ENCODE measurements at regions not wholly inside any gene's neighbourhood (a gene's known extent, or its start where the extent isn't known, plus 50 kb on each side); places are given as distances from the start of the nearest gene placed in this dataset.
"Not testable (repeated sequence)": the region's sequence is repeated elsewhere in the genome, so short reads cannot be mapped to it uniquely, and the experiment has no call there.

DNA sequence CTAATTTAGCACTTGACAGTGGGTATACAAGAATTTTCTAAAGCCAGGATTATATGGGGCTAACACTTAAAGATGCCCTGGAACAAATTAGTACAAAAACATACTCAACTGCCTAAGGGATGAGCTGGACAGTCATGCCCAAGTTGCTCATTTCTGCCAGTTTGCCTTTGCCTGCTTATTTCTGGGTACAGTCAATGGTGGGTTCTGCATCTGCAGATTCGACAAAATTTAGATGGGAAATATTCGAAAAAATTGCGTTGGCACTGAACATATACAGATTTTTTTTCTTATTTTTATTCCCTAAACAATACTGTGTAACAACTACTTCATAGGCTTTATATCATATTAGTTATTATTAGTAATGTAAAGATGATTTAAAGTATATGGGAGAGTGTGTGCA lies 591.9 kb downstream of the EPM2A start:
- no peak for DNase-seq

- DNase-seq = no peak
Measured at GRCh38 chr6:145147559-145147958, 587.8 kb downstream of the EPM2A start.

DNA sequence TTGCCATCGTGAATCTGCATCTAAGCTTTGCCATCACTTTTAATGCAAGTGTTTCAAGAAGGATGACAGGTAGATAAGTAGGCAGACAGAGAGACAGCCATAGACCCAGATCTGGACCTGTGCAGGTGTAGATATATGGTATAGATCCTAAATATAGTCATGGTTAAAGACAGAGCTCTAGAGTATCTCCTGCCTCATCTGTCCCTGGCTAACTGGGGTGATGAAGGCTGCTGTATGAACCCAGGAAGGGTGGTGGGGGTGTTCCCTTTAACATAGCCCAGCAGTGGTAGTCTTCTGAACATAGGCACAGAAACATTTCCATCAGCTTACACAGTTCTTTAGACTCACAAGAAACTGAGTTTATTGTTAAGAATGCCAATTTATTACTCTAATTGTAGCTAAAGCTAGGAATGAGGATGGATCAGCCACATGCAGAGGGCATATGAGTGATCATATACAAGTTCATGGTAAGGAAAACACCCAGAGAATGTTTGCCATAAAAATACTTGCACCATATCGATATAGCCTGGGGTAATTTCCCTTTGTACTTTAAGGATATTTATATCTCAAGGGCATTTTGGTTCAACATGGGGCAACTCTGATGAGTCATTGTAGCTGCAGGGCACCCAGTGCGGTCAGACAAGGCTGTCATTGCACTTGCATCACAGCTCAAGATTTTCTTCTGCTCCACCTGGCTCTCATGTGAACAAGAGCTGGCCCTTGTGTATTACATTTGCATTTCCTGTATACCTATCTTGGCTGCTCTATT lies 587.2 kb downstream of the EPM2A start:
- peak; percentile 63 for DNase-seq

DNA sequence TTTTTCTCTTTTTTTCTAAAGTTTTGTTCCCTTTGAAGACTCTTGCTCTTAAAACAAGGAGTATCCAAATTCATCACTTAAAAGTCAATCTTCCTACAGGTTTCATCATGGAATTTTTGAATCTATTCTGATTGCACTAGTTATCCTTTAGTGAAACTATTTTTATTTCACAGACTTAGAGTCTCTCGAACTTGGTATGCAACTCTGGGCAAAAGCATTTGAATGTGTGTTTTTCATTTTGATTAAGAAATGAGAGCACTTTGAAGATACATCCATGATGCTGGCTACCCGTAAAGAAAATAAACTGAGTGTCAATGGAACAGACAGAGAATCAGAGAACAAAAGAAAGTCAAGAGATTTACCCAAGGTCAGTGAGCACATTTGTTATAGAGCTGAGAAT lies 586.5 kb downstream of the EPM2A start:
- DNase-seq = no peak

DNA sequence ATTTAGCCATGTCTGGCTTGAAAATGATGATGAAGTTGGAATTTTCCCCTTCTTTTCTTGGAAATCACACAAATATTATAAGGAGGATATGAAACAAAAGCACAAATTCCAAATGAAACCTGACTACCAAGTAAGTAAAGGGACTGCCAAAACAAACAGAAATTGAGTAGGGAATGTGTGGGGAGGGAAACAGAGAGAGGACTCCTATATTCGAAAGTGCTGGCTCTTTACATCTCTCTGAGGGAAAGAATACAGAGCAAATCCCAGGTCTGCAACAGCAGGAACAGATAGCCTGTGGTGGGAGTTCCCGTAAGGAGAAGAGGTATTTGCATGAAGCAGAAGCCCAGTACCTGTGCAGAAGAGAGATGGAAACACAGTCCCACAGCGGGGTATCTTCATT lies 583.7 kb downstream of the EPM2A start:
- DNase-seq = no peak

GRCh38 chr6:145153495-145153894 lies 581.8 kb downstream of the EPM2A start:
- no peak for DNase-seq

- DNase-seq = no peak
Measured at GRCh38 chr6:145155411-145155810, 579.9 kb downstream of the EPM2A start.

DNA sequence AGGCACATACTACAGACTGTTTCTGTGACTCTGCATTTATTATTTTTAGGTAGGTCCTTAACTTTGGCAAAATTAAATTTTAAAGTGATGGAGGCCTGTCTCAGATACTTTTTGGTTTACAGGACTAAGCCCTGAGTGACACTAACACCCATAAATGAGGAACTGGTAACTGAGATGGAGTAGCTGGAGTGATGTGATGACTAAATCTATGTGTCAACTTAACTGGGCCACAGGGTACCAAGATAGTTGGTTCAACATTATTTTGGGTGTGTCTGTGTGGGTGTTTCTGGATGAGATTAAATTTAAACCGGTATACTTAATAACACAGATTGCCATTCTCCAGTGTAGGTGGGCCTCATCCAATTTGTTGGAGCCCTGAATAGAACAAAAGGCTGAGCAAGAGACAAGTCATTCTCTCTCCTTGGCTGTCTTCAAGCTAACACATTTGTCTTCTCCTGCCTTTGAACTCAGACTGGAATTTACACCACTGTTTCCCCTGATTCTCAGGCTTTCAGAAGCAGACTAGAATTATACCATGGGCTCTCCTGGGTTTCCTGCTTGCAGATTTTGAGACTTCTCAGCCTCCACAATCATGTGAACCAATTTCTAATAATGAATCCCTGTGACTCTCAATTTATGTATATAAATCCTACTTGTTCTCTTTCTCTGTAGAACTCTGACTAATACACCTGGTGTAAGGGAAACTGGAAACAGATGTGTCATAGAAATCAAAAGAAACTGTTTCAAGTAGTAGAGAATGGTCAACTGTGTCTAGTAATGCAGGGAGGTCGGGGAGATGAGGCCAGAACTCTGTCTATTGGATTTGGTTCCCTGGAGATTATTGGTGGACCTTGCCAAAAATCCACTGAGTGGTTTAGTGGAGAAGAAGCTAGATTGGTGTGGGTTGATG lies 579.2 kb downstream of the EPM2A start:
- DNase-seq = no peak

- not testable (repeated sequence) for DNase-seq
Measured at GRCh38 chr6:145158636-145159035, 576.7 kb downstream of the EPM2A start.

GRCh38 chr6:145159921-145160320 lies 575.4 kb downstream of the EPM2A start:
- no peak for DNase-seq

DNA sequence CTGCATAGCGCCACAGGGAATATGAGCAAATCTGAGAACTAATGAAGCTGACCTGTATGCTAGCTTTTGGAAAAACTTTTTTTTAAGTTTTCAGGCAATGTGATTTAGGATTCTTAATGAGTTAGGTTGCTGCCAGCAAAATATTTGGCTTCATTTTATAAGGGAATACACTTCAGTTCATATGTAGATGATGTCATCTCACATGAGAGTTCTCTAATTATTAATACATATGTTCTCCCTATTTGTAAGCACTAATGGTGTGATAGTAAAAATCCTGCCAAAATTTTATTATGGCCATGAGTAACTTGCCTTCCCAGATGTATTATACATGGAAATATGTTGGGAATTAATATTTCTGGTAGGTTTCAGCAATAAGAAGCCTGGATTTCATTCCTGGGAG lies 573.8 kb downstream of the EPM2A start:
- DNase-seq = no peak

GRCh38 chr6:145169726-145170224 lies 565.5 kb downstream of the EPM2A start:
- no peak for DNase-seq

- no peak for DNase-seq
Measured at GRCh38 chr6:145175470-145175869, 559.9 kb downstream of the EPM2A start.

GRCh38 chr6:145178391-145178790 lies 556.9 kb downstream of the EPM2A start:
- no peak for DNase-seq

- no peak for DNase-seq
Measured at GRCh38 chr6:145187491-145188206, 547.7 kb downstream of the EPM2A start.

GRCh38 chr6:145189836-145190235 lies 545.5 kb downstream of the EPM2A start:
- DNase-seq = no peak

DNA sequence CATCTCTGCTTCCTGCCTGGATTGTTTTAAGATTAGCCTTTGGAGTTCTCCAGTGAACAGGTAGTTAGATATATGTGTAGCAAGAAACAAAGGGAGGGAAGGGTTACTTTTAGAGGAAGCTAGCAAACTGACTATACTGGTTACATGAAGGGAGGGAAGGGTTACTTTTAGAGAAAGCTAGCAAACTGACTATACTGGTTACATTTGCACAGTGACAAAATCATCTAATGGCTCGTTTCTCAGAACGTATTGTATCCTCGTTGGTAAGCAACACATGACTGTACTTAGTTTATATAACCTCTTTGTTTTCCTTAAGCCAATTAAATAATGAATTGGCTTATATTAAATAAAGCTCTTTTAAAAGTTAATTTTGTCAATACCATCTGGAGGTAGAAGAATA lies 540.9 kb downstream of the EPM2A start:
- DNase-seq = no peak

- no peak for DNase-seq
Measured at GRCh38 chr6:145199961-145200360, 535.4 kb downstream of the EPM2A start.

DNA sequence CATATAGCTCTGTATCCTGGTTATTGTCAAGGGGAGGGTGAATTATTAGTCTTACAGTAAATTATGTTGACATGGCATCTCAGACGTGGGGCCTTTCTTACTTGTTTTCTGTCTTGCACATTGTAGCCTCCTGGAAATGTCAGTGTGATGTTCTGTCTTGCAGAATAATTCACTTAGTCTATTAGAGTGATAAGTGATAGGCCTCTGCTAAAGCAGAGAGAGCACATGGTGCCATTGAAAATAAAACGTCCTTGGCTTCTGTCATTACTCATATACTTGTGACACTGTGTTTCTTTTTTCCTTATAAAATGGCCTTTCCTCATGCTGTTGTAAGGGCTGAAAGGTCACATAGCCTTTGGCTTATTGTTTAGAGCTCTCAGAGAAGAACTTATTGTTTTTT lies 531.0 kb downstream of the EPM2A start:
- DNase-seq = no peak

DNA sequence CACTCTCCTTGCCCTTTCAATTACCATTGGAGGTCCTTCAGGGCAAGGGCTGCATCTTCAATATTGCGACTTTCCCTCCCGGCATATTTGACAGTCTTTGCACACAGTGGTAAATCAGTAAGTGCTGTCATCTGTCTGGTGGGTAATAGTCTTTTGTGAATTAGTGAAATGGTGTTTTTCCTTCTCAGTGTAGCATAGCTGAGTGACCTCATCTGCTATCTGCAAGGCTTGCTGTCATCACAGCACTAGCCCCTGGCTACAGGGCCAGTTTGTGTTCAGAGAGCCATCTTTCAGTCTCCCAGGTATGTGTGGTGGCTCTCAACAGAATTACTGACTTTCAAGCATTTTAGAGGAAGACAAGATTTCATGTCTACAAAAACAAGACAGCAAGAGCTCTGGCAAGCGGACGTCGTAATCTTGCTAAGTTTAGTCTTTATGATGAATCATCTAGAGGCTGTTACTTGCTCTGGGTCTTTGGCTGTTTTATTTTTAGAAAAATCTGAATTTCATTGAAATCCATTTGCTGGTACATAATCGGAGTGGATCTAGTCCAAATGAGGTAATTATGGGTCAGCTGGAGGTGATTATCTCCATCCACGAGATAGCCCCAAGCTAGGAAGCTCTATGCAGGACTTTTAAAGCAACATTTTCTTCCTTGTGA lies 528.9 kb downstream of the EPM2A start:
- no peak for DNase-seq

DNA sequence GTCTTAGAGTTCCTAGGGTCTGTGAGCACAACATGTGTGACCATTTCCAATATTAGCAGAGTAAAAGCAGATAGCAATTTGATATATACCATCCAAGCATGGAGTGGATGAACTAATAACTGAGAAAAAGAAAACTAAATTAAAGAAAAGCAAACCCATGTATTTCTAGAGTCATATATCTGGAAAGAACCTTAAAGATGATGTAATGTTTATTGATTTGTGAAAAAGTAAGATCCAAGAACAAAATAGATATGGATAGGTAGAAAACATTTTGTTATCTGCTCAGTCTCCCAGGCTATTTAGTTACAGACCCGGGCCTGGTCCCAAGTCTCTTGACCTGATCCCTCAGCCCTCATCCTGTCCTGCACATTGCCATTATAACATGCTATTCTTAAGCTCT lies 526.8 kb downstream of the EPM2A start:
- DNase-seq = no peak

DNA sequence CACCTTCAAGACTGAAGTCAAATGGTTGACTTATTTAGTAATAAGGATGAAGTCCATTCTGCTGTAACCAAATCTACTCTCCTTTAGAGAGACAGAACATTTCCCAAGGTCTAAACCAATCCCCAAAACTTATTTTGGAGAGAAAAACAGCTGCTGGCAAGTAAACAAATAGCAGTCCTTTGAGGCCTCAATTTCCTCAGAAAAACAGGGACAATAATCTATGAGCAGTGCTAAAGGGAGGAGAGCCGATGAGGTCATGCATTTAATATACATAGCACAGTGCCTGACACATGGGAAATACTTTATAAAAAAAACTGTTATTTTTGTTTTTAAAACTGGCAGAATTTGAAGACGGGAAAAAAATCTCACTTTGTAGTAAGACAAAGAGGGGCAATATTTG lies 526.0 kb downstream of the EPM2A start:
- no peak for DNase-seq

DNA sequence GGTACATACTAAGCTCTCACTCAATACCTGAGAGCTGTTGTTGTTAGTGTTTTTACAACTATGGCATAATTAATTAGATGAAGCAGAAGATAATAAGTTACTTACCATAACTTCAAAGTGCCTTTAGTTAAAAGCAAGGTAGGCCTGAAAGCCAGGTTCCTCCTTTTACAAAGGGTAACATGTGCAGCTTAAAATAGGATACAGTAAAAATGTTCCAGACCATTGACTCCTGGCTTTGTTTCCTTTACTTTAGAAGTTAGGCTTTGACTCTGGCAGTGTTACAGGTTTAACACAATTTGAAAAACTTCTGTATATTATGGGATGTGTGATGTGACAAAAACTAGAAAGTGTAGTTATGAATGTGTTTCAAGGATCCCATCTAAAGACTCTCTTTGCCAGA lies 522.5 kb downstream of the EPM2A start:
- DNase-seq = no peak
